Muscle of arm (tissue), 1 donor: ENCODE measurements at regions not wholly inside any gene's neighbourhood (a gene's known extent, or its start where the extent isn't known, plus 50 kb on each side); places are given as distances from the start of the nearest gene placed in this dataset.
A peak's percentile ranks its signal among the peaks of the same experiment; 100 is the strongest.

Experiments used
- DNase-seq: peaks from one replicate; pipeline ENCODE4 v3.0.0-alpha.2; 2013

DNA sequence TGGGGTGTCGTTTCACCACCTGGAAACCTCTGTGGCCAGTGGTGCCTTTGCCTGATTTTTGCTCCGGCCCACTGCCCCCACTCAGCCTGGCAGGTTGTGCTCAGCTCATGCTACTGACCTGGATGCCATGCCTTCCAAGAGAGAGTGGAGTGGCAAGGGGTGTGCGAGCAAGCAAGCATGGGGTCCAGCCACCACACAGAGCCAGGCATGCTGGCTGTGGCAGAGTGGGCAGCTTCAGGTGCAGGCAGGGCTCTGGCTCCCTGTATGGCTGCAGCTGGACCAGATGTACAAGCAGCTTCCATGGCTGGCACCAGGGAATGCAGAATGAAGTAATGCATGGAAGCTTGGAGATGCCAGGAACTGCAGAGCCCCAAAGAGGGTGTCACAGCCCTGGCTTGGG lies 620.5 kb upstream of the SETBP1 start:
- DNase-seq, result no peak

DNA sequence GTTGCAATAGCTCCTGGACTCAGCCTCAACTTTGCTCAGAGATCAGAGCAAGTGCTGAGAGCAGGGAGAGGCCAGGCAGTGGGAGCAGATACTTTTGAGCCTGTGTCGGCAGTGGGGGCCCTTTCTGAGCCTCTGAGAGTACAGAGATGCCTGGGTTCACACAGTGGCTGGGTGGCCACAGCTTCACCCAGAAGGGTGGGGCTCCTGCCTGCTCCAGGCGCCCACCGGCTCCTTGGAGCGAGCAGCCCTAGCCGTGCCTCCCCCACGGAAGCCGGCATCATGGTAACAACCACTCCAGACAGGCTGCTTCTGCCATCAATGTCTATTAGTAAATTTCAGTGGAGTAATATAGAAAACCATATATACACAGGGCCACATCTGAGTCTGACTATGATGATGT lies 619.2 kb upstream of the SETBP1 start:
- DNase-seq, result no peak

DNA sequence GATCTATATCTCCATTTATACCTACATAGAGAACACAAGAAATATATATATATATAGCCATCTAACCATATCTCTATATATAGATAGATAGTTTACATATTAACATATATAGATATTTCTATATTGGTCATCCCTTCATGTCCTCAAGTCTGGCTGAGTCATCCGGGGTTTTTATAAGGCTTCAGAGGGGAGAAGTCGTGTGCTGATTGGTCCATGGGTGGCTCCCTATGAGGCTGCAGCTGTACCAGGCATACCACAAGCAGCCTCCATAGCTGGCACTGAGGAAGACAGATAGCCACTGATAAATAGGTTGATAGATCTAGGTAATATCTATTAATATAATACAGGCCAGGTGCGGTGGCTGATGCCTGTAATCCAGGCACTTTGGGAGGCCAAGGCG lies 618.3 kb upstream of the SETBP1 start:
- no peak for DNase-seq

DNA sequence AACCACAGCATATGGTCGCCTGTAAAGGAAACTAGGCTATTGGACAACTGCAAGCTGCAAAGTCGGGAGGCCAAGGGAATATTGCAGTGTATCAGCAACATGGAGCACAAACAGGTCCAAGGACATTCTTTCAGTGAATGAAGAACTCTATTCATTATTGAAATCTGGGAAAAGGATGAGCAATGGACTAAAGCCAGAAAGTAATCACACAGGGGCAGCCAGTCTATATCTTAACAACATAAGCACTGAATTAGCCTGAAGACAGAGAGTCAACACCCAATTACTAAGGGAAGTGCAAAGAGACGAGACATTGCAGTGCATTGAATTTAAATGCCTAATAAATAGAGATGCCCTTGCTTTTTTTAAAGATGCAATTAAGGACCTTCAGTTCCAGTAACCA lies 615.5 kb upstream of the SETBP1 start:
- DNase-seq, result no peak

DNA sequence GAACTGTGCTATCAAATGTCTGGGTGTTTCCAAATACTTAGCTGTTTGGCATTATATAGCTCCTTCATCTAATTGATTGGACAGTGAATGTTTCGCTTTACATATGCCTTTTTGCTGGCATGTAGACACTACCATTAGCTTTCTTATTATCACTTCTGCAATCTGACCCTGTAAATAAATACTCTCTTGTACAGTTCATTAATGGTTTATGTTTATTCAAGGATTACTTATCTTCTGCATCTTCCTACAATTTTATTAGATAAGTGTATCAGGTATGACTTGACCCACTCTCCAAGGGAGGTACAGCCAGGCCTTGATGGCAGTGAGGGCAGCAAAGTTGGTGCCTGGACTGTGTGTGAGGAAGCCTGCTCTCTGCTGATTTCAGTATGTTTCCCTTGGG lies 614.1 kb upstream of the SETBP1 start:
- DNase-seq, result no peak

DNA sequence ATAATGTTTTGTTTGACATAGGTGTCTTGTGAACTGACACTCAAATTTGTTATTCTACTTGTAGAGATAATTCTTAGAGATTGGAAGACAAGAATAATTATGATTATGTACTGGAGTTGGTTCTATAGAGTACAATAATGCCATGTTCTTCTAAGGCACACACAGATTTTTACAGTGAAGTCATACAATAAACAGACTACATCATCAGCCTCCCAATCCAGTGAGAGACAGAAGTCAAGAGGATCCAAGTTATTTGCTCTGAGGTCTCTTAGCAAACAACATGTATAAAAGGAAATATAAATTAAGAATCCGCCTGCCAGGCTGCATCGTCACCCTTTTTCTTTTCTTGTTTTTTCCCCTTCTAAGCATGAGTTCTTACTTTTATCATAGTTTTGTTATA lies 613.5 kb upstream of the SETBP1 start:
- DNase-seq, result no peak

DNA sequence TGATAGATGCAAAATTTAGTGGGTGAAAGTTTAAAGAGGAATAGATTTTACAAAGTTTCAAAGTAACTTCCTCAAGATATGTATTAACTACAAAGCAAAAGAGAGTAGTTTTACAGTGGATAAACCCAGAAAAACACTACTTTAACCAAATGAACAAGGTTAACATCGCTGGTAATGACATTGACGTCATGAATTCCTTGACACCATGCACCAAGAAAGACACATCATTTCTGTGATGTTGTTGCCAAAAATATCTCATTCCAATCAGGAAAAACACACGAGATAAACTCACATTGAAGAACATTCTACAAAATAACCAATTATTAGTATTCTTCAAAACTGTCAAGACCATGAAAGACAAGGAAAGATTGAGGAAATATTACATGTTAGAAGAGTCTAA lies 605.6 kb upstream of the SETBP1 start:
- no peak for DNase-seq

DNA sequence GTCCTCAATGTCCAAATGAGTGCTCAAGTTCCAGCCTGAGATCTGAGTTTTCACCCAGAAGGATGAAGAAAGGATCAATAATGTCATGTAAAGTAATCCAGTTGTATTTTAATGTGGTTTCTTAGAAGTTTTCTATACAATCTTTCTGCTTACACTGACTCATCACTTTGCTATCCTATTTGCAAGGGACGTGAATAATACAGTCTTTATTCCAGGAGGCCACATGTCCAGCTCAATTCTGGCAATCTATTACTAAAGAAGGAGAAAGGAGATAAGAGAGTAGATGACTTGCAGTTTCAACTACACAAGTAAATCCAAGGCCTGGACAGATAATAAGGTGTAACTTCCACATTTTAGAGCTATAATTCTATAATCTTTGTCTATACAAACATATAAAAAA lies 601.1 kb upstream of the SETBP1 start:
- no peak for DNase-seq

DNA sequence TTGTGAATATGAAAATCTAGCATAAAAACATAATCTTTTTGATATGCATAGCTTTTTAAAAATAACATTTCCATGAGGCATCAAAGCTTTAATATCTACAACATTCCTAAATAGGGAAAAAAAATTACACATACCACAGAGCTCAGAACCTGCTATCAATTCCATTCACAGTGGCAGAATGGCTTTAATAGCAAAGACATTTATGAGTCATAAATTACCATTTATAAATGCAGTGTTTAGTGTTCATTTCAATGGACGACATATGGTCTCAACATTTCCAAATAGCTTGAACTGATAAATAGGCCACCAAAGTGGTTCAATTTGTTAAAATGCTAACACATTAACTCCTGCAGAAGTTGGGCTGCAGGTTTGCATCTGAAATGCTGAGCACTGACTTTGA lies 600.6 kb upstream of the SETBP1 start:
- DNase-seq, result no peak

DNA sequence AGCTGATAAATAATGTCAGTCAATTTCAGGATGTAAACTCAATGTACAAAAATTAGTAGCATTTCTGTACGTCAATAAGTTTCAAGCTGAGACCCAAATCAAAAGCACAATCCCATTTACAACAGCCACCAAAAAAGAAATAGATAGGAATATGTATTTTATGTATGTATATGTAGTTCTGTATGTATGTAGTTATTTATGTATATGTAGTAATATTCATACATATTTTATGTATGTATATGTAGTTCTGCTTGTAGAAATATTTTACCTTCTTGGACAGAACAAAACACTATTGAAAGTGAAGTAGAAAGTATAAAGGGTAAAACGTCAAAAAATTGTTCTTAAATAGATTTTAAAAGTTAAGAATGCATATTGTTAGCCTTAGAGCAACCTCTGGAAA lies 591.0 kb upstream of the SETBP1 start:
- no peak for DNase-seq

DNA sequence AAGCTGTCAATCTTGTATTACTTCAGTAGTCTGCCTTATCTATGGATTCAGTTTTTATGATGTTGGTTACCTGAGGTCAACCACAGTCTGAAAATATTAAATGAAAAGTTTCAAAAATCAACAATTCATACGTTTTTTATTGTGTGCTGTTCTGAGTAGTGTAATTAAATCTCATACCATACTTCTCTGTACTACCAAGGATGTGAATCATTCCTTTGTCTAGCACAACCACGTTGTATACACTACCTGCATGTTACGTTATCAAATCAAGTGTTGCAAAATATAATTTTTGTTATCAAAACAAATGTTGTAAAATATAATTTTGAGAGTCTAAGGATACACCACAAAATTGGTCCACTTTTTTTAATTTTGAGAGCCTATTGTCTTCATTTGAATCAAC lies 590.2 kb upstream of the SETBP1 start:
- no peak for DNase-seq

DNA sequence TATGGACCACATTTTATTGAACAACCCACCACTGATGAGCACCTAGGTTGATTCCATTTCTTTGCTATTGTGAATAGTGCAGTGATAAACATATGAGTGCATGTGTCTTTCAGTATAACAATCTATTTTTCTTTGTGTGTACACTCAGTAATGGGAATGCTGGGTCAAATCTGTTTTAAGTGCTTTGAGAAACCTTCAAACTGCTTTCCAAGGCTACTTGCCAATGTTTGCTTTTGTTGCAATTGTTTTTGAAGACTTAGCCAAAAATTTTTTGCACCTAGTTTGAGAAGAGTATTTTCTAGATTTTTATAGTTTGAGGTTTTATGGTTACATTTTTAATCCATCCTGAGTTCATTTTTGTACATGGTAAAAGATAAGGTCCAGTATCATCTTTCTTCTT lies 587.4 kb upstream of the SETBP1 start:
- DNase-seq, result no peak

DNA sequence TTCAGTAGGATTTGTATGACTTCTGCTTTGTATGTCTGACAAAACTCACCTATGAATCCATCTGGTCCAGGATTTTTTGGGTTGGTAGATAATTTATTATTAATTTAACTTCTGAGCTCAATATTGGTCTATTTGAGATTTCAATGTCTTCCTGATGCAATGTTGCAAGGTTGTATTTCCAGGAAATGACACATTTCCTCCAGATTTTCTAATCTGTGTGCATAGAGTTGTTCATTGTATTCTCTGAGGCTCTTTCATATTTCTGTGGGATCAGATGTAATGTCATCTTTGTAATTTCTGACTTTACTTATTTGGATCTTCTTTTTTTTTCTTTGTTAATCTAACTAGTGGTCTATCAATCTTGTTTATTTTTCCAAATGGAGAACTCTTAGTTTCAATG lies 584.7 kb upstream of the SETBP1 start:
- no peak for DNase-seq

DNA sequence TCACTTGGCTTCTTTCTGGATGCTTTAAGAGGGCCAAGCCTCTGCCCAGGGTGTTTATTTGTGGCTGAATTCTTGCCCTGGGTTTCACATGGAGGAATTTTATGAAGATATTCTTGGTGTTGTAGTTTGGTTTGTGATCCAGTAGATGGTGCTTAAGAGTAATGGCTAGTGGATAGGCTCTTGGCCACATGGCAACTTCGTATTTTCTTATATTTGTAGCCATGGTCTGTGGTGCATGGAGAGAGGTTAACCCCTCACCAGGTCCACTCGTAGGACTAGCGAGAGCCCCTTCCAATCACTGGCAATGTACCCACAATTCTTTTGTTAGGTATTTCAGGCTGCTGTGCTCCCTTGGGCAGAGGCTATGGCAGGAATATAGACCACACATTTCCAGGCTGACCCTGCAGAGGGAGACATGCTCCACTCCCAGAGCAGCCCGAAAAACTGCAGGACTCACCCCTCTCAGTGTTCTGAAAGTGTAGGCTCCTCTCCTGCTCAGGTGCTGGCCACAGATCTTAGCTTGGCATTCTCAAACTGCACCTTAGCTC lies 582.1 kb upstream of the SETBP1 start:
- DNase-seq, result no peak

DNA sequence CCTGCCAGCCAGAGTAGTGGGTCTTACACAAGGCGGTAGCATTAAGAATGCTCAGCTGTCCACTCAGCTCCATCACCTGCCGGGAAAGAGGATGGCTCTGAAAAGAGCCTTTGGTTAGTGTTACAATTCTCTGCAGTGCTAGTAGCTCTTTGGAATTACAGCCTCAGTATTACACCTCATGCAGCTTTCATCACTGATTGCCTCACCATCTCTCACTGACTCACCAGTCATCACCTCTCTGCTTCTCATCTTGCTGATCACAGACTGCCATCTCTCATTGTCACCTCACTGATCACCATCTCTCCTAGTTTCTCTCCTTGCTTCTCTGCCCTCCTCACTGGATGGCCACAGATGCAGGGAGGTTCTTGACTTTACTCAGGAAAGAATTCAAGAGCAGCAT lies 573.5 kb upstream of the SETBP1 start:
- DNase-seq, result no peak

DNA sequence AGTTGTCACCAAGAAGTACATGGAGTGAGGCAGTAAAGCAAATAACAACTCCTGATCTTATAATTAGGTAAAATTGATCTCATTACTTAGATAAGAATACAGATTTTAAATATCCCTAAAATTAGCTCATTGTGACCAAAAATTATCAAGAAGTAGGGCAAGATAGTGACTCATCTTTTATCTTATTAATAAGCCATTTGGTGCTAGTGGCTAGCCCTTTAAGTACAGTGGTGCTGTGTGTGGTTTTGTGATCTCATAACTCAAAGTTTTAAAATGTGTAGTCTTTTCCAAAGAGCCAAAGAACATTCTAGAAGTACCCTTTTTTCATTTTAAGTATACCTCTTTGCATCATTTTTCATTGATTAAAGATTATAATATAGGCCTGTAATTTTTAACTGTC lies 569.4 kb upstream of the SETBP1 start:
- no peak for DNase-seq

DNA sequence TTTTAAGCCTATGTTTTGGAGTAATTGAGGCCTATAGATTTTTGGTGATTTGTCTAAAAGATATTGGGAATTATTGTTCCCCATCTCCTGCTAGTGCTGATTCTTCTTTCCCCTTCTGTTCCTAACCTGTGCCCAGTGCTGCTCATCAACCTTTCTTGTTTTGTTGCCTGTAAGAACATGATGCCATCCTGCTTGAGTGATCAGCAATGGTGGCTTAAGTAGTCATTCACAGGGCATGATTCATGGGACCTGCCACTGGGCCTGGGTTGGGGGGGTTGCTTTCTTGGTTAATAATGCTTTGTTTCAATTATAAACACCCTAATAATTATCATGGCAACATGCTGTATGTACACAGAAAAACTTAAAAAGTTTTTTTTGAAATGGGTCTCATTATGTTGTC lies 562.9 kb upstream of the SETBP1 start:
- no peak for DNase-seq

DNA sequence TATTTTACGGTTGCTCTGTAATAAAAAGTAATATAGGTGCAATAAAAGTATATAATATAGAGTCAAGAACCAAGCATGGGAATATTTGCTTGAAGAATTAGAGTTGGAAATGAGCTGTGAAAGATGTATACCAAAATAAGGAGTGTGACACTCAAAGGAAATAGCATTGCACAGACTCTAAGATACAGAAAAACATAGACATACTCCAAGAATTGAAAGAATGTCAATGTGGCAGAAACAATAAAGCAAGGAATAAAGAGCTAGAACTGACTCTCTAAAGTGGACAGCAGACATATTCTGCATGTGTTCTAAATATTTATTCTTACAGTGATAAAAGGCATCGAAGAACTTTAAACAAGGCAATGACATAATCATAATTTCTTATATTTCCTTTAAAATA lies 561.1 kb upstream of the SETBP1 start:
- DNase-seq, result no peak

DNA sequence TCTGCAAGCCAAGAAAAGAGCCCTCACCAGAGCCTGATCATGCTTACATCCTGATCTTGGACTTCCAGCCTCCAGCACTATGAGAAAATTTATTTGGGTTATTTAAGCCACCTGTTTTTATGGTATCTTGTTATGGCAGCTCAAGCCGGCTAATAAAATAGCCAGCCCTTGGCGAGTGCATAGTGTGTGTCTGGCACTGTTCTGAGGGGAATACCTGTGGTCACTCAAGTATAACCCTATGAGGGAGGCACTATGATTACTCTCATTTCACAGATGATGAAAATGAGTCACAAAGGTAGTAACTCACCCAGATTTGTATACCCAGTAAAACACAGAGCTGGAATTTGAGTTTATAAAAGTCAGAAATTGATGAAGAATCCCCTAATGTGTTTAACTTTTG lies 556.9 kb upstream of the SETBP1 start:
- DNase-seq, result no peak

DNA sequence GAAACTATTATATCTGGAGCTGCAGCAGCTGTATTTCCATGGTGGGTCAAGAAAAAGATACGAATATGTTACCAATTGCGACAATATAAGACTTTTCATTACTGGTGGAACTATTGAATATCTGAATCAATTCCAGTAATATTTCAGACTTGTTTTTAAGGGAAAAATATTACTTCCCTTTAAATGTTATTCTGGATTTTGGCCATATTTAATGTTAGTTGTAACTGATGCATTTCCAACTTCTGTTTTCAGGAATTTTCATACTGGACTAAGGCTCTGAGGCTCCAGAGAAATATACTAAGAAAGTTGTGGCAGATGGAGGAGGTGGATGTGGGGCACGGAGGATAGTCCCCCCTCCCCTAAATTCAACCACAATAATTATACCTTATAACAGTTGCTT lies 555.2 kb upstream of the SETBP1 start:
- DNase-seq, result peak; percentile 25

DNA sequence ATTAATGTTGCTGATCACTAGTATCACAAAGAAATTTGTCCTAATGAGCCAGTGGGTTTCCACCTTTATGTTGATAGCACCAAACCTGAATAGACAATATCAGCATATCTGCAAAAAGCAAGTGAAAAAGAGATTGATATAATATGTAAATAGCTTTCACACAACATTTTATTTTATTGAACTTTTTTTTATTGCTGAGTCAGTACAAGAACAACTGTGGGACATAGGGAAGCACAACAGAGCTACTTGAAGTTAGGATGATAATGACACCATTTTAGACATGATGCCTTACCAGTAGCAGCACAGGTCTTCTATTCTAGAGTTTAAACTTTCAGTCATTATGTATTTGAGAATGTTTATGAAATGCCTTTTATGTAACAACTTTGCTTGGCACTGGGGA lies 554.1 kb upstream of the SETBP1 start:
- no peak for DNase-seq

DNA sequence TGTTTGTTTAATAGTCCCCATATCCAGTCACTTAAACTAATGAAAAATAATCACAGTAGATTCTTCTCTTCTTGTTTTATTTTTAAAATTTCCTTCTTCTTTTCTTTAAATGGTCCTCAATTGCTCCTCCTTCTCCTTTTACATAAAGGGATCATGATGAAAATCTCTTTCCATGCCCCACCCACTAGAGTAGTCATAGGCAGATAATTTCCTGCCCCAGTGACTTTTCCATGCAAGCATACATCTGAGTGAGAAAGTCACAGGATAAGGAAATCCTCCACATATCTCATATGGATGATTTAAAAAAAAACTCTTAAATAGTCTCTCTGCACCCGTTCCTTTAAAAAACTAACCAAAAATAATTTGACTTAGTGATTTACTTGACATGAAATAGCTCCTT lies 552.3 kb upstream of the SETBP1 start:
- DNase-seq, result no peak

DNA sequence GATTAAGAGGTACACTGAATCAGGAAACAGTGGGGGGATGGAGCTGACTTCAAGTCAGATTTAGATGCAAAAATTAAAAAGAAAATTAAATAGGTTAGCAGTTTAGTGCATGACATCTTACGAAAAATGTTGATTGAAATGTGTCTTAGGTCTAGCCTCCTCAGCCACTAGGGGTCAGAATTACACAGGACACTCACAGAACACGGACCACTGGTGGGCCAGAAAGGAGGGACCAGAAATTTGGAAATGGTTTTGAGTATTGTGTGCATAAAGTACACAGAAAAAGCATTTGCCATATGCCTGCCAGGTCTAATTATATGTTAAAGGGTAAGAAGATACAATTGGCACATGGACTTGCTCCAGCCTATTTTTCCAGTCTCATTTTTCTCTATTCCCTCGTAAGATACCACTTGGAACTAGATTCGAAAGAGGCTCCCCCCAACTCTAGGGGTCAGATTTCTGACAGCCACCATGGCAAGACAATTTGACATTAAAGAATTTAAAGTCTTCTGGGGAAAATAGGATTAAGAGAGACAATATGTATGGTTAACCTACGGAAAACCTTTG lies 550.2 kb upstream of the SETBP1 start:
- DNase-seq, result peak; percentile 35

DNA sequence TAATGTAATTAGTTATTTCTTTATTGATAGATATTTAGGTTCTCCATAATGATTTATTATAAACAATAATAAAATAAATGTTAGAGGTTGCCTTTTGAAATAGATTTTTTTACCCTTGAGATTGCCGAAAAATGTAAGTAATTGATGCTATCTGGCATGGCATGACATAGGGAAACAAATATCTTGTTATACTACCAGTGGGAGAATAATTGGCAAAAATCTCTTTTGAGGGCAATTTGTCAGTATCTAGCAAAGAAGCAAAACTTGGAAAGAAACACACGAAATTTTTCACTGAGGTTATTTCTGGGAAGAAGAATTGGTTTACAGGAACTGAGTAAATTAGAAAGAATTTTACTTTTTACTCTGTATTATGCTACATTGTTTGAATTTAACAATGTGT lies 547.2 kb upstream of the SETBP1 start:
- no peak for DNase-seq

DNA sequence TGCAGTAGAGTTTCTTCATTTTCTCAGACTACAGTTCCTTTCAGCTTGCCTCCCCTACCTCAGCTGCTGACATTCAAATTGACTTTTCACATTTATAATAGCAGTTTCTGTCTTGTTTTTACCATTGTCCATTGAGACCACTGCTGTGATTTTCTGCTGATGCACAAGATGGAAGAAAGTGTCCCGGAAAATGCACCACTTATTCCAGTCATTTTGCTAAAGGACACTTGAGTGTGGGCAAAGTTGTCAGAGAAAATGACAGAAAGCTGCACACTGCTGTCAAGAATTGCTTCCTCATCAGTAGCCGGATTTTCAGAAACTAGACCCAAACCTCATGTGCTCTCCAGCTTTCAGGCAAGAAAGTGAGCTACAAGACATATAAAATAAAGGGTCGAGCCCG lies 546.2 kb upstream of the SETBP1 start:
- DNase-seq, result no peak
